ENCODE measurements at regions not wholly inside any gene's neighbourhood (a gene's known extent, or its start where the extent isn't known, plus 50 kb on each side); places are given as distances from the start of the nearest gene placed in this dataset.

DNA sequence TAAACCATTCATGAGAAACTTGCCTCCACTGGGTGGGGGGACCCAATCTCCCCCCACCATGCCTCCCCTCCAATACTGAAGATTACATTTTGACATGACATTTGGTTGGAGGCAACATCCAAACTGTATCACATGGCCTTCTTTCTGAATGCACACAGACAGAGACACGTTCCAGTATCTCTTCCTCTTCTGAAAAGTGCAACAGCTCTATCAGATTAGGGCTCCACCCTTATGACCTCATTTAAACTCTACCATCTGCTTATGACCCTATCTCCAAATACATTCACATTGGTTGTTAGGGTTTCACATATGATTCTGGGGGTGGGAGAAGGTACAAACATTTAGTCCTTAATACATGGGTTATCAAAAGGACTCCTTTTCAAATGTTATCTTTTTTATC lies 481.8 kb upstream of the NFIA start:
- no peak overlapping the region for H3K27ac Mint-ChIP-seq (ENCODE audit: unreplicated experiment)
- H3K4me1 Mint-ChIP-seq (ENCODE audit: unreplicated experiment), result peaks cover 2% of the 10 kb centered on the region
- TF ChIP-seq, protein P1, sequence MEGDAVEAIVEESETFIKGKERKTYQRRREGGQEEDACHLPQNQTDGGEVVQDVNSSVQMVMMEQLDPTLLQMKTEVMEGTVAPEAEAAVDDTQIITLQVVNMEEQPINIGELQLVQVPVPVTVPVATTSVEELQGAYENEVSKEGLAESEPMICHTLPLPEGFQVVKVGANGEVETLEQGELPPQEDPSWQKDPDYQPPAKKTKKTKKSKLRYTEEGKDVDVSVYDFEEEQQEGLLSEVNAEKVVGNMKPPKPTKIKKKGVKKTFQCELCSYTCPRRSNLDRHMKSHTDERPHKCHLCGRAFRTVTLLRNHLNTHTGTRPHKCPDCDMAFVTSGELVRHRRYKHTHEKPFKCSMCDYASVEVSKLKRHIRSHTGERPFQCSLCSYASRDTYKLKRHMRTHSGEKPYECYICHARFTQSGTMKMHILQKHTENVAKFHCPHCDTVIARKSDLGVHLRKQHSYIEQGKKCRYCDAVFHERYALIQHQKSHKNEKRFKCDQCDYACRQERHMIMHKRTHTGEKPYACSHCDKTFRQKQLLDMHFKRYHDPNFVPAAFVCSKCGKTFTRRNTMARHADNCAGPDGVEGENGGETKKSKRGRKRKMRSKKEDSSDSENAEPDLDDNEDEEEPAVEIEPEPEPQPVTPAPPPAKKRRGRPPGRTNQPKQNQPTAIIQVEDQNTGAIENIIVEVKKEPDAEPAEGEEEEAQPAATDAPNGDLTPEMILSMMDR (IDR thresholded peaks at IDR 0.05; ENCODE audit: unreplicated experiment), result no peak
- no peaks in the 10 kb centered on the region for H3K36me3 Mint-ChIP-seq (ENCODE audit: low read depth, unreplicated experiment)
- DNase-seq (ENCODE audit: low spot score), result no peak
- H3K27me3 Mint-ChIP-seq (ENCODE audit: unreplicated experiment), result peaks cover 3% of the 10 kb centered on the region
- no peak overlapping the region for H3K4me3 Mint-ChIP-seq (ENCODE audit: unreplicated experiment)
- no peaks in the 10 kb centered on the region for H3K9me3 Mint-ChIP-seq (ENCODE audit: unreplicated experiment)

DNA sequence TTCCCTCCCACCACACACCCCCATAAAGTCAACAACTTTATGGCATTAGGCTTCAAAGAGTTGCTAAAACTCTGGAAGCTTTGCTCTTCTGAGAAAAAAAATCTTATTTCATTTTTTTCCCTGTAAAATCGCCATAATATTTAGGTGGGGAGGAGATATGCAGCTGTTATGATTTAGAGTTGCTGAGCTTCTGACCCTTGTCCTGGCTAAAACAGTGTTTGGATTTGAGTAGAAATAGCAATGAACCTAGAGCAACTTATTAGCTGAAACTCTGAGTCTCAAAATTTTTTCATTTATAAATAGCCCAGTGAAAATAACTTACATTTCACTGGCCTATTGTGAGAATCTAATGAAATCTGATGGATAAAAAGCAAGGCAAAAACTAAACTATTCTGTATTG lies 482.8 kb upstream of the NFIA start:
- Mint-ChIP-seq H3K27me3 (ENCODE audit: unreplicated experiment) (peaks cover 3% of the 10 kb centered on the region), H3K9me3 (ENCODE audit: unreplicated experiment) (no peaks in the 10 kb centered on the region), H3K36me3 (ENCODE audit: low read depth, unreplicated experiment) (no peaks in the 10 kb centered on the region), H3K4me3 (ENCODE audit: unreplicated experiment) (no peak overlapping the region), H3K4me1 (ENCODE audit: unreplicated experiment) (peaks cover 2% of the 10 kb centered on the region), H3K27ac (ENCODE audit: unreplicated experiment) (no peak overlapping the region)
- DNase-seq (ENCODE audit: low spot score), result no peak
- TF ChIP-seq, protein P1 (IDR thresholded peaks at IDR 0.05; ENCODE audit: unreplicated experiment), result no peak

- Mint-ChIP-seq H3K9me3 (ENCODE audit: unreplicated experiment) (no peaks in the 10 kb centered on the region), H3K36me3 (ENCODE audit: low read depth, unreplicated experiment) (no peaks in the 10 kb centered on the region), H3K4me1 (ENCODE audit: unreplicated experiment) (peaks cover 2% of the 10 kb centered on the region), H3K27ac (ENCODE audit: unreplicated experiment) (no peak overlapping the region), H3K27me3 (ENCODE audit: unreplicated experiment) (peaks cover under 1% of the 10 kb centered on the region), H3K4me3 (ENCODE audit: unreplicated experiment) (no peak overlapping the region)
- no peak for DNase-seq (ENCODE audit: low spot score)
- TF ChIP-seq, protein P1 (IDR thresholded peaks at IDR 0.05; ENCODE audit: unreplicated experiment), result no peak
Observed at GRCh38 chr1:60598041-60598910, 484.1 kb upstream of the NFIA start.

DNA sequence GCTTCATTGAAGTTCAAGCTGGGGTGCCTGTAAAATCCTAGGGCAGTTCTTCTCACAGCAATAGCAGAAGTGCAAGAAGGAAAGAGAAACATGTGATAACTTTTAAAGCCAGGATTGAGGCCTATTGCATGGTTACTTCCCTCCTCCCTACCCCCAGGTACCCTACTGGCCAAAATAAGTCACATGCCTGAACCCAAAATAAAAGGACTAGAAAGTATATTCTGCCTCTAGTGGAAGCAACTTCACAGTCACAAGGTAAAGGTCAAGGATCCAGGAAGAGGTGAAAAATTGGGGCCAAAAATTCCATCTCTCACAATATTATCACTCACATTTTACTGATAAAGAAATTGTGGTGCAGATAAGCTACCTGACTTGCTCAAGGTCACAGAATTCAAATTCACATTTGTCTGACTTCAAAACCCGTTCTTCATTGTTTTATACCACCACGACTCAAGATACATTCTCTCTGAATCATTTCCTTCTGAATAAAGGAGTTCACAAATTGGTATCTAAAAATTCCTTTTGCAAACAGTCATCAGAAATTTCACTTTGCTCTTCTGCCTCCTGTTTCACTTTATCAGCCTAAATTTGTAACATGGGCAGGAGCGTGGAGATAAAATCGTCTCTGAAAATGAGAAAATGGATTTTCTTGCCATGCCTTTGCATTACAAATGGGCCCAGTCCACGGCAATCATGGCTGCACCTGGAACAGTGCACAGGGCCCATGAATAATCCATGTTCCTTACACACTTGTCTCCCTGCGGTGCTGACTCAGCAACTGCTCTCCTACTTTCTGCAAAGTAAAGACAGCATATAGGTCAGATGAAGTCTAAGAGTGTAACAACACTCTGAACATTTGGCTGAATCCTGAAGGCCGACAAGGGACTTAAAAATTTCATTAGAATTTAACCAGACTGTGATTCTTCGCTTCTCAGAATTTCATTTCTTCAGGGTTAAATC lies 485.3 kb upstream of the NFIA start:
- H3K27ac Mint-ChIP-seq (ENCODE audit: unreplicated experiment), result no peak overlapping the region
- no peak overlapping the region for H3K4me3 Mint-ChIP-seq (ENCODE audit: unreplicated experiment)
- no peaks in the 10 kb centered on the region for H3K9me3 Mint-ChIP-seq (ENCODE audit: unreplicated experiment)
- H3K27me3 Mint-ChIP-seq (ENCODE audit: unreplicated experiment), result no peaks in the 10 kb centered on the region
- TF ChIP-seq, protein P1 (IDR thresholded peaks at IDR 0.05; ENCODE audit: unreplicated experiment), result no peak
- peaks cover 2% of the 10 kb centered on the region for H3K4me1 Mint-ChIP-seq (ENCODE audit: unreplicated experiment)
- H3K36me3 Mint-ChIP-seq (ENCODE audit: low read depth, unreplicated experiment), result no peaks in the 10 kb centered on the region
- DNase-seq (ENCODE audit: low spot score), result no peak

All from endothelial cell (in vitro differentiated cells).